T-helper 1 cell treated with Interleukin-12 subunit alpha and Interleukin-12 subunit beta and Interleukin-4 antibody, amounts not matched to agents 30 μg/mL and 1 μg/mL, for 36 hours (primary cell): ENCODE measurements at regions not wholly inside any gene's neighbourhood (a gene's known extent, or its start where the extent isn't known, plus 50 kb on each side); places are given as distances from the start of the nearest gene placed in this dataset.

ENCODE experiments used
- H3K27ac Mint-ChIP-seq: one replicate; pipeline ENCODE4 v1.8.0; 2021; ENCODE audit warnings: mild to moderate bottlenecking, mixed read lengths
- H3K27me3 Mint-ChIP-seq: one replicate; pipeline ENCODE4 v1.8.0; 2021; ENCODE audit warnings: low read depth, mixed read lengths
- H3K36me3 Mint-ChIP-seq: one replicate; pipeline ENCODE4 v1.8.0; 2021; ENCODE audit warnings: low read depth, mixed read lengths
- H3K4me1 Mint-ChIP-seq: one replicate; pipeline ENCODE4 v1.8.0; 2021; ENCODE audit warnings: low read depth, mixed read lengths
- H3K4me3 Mint-ChIP-seq: one replicate; pipeline ENCODE4 v1.8.0; 2021; ENCODE audit warnings: mild to moderate bottlenecking, moderate library complexity, mixed read lengths
- H3K9me3 Mint-ChIP-seq: one replicate; pipeline ENCODE4 v1.8.0; 2021; ENCODE audit warnings: mixed read lengths

DNA sequence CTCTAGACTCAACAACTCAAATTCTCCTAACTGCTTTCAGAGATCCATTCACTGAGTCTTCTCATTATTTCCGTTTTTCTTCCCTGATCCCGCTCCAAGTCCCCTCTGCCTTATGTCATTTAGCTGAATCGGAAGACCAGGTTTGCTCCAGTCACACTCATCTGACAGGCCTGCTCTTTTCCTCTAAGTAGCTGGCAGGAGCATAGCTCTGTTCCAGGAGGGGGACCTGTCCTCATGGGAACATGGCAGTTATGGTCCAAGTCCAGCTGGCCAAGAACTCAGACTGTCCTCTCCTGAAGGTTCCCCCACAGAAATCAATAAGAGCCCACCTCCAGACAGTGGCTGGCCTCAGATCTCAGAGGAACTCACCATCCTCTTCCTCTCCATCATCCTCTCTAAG, 130.9 kb upstream of the SERP2 start:
- H3K27ac Mint-ChIP-seq: no peak overlapping the region
- no peaks in the 10 kb centered on the region for H3K9me3 Mint-ChIP-seq
- peaks cover 13% of the 10 kb centered on the region for H3K4me1 Mint-ChIP-seq
- no peaks in the 10 kb centered on the region for H3K36me3 Mint-ChIP-seq
- H3K27me3 Mint-ChIP-seq: peaks cover 6% of the 10 kb centered on the region
- H3K4me3 Mint-ChIP-seq: no peak overlapping the region

DNA sequence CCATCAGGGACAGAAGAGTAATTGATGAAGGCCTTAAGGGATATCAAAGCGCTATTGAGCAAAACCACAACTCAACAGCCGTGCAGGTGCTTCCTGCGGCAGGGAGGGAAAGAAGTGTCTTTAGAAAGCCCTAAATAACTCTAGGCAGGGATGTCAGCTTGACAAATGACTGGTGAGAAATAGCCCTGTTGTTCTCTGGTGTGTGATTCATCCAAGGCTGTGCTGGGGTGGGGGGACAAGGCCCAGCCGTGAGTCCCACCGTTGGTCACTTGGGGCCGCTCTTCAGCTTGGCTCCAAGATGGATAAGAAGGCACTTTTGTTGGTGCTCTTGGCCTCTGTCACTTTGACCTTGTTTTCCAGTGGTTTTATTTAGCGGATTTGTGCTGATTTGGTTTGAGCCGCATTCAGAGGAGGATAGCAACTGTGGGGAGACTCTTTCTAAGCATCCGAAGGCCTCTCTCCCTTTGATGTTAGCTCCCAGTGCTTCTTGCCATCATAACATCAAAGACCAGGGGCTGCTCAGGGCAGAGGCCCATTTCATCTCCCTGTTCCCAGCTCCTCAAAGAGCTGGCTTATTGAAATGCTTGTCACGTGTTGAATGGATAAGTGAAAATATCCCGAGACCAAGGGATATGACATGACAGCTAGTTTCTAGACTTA, 130.3 kb upstream of the SERP2 start:
- peaks cover 6% of the 10 kb centered on the region for H3K27me3 Mint-ChIP-seq
- no peaks in the 10 kb centered on the region for H3K36me3 Mint-ChIP-seq

DNA sequence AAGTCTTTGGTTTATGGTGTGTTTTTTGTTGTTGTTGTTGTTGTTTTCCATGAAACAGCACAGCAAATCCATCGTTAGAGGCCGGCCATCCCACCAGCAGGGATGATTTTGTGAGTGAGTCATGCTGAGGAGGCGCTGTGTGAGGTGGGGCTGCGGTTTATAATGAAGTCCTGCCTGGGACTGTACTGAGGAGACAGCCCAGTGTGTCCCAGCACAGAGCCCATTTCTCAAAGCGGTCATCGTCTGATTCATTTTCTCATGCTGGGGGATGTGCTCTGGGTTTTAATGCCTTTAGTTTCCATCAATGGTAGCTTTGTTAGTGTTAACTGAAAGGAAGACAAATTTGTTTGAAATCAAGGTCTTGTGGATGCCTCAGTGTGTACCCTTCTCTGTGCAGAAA, 129.3 kb upstream of the SERP2 start:
- Mint-ChIP-seq H3K9me3 (no peaks in the 10 kb centered on the region), H3K27ac (no peak overlapping the region)

More for the DNA sequence above, 130.3 kb upstream of the SERP2 start:
- Mint-ChIP-seq H3K4me3 (no peak overlapping the region), H3K9me3 (no peaks in the 10 kb centered on the region), H3K4me1 (peaks cover 9% of the 10 kb centered on the region), H3K27ac (no peak overlapping the region)

DNA sequence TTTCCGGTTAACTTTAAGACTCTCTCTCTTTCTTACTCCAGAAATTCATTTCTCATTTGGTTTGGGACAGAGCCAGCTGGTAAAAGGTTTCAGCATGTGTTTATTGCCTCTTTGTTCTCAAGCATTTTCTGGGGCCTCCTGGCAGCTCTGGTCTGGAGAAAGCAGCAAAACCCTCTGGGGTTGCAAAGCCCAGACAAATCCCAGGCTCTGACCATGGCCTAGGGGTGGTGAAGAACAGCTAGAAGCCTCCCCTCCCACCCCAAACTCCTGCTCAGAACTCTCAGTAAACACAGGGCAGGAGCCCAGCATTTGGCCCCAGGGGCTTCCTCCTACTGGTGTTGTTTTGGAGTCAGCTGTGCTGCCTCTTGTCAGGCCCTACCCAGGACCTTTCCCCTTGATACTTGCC, 124.2 kb upstream of the SERP2 start:
- Mint-ChIP-seq H3K9me3 (no peaks in the 10 kb centered on the region), H3K27ac (no peak overlapping the region), H3K36me3 (no peaks in the 10 kb centered on the region), H3K4me1 (no peaks in the 10 kb centered on the region), H3K27me3 (no peaks in the 10 kb centered on the region), H3K4me3 (no peak overlapping the region)

More for the DNA sequence above, 129.3 kb upstream of the SERP2 start:
- Mint-ChIP-seq H3K4me3 (no peak overlapping the region), H3K36me3 (no peaks in the 10 kb centered on the region), H3K4me1 (peaks cover 7% of the 10 kb centered on the region), H3K27me3 (peaks cover 2% of the 10 kb centered on the region)

DNA sequence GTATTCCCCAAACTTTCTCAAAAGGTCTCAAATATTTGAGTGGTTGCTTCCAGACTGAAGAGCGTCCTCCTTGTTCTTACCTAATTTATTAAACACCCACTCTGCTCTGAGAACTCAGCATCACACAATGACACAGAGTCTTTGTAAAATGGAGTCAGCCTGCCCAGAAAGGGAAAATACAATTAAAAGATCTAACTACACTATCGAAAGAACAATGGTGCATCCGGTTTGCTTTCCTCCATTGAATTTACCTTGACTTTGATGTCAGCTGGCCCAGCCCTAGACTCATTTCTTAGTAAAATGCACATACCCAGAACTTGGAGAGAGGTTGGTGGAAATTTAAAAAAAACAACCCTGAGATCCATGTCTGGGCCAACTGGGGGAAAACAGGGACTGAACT, 120.7 kb upstream of the SERP2 start:
- Mint-ChIP-seq H3K4me3 (no peak overlapping the region), H3K9me3 (no peaks in the 10 kb centered on the region), H3K4me1 (no peaks in the 10 kb centered on the region), H3K27ac (no peak overlapping the region), H3K27me3 (no peaks in the 10 kb centered on the region), H3K36me3 (peaks cover 1% of the 10 kb centered on the region)

DNA sequence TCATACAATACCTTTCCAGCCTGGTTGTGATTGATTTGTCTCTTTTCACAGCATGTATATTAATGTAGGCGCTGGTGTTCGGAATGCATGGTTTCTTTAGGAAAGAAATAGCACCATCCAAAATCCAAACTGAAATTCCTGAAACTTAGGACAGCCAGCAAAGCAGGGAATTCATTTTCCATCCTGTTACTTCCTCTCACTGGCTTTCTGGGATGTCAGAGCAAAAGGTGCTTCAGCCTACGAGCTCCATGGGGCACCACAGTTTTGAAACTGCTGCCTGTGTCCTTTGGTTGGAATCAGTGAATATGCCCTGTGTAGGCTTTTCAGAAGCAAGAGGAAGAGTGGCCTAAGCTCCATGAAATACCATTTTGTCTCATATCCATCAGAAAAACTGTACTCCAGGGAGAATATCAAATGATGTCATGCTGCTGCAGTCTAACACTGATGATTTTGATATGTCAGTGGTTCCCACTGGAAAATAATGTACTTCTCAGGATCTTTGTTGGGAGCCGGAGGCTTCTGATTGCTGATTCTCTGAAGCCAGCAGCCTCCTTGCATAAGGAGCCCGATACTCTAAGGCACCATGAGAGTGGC, 117.8 kb upstream of the SERP2 start:
- Mint-ChIP-seq H3K4me1 (peaks cover 15% of the 10 kb centered on the region), H3K9me3 (no peaks in the 10 kb centered on the region), H3K4me3 (no peak overlapping the region), H3K27me3 (no peaks in the 10 kb centered on the region), H3K36me3 (peaks cover 1% of the 10 kb centered on the region), H3K27ac (no peak overlapping the region)

DNA sequence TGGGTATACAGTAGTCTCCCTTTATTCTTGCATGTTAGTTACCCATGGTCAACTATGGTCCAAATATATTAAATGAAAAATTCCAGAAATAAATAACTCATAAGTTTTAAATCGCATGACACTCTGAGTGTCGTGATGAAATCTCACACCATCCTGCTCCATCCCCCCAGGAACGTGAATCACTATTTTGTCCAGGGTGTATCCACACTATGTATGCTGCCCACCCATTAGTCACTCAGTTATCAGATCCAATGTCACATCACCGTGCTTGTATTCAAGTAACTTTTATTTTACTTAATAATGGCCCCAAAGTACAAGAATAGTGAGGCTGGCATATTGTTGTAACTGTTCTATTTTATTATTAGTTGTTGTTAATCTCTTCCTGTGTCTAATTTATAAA, 115.8 kb upstream of the SERP2 start:
- H3K4me3 Mint-ChIP-seq: no peak overlapping the region
- peaks cover 3% of the 10 kb centered on the region for H3K27me3 Mint-ChIP-seq
- H3K9me3 Mint-ChIP-seq: no peaks in the 10 kb centered on the region

DNA sequence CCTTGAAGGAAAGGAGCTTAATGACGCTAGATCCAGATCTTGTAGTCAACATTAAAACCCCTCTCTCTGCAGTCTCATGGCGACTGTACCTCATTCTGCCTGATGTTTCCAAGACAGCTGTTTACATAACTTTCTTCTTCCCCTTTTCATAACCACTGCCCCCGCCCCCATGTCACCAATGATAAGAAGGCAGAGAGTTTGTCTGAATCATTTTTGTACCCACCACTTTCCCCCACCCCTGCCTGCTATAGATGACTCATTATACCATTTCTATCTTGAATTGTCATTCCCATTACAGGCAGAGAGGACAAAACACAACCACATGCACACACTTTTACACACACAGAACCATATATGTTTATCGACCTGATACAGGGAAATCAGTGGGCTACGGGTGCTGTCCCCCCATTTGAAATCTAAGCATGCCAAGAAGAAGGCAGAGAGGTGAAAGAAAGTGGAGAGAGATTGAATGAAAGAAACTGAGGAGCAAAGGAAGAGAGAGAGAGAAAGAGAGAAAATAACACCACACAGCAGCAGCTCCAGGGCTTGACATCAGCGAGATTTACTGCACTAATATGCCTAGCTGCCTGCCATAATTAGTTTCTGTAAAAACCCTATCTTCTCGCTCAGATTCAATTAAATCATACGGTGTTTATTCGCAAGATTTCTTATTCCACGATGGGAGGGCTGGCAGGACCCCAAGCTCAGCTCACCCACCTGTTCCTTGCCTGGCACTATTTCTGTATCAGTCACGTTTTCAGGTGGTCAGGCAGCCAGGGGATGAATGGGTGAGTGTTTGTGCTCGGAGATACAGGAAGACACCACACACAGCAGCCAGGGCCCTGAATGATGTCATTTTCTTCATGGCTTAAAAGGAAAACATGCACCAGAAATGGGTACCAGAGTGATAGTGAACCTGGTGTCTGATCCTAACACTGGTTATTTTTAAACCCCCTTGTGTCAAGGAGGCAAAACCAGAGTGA, 114.3 kb upstream of the SERP2 start:
- Mint-ChIP-seq H3K4me3 (peak overlapping the region; percentile 83), H3K27ac (peak overlapping the region; percentile 94), H3K27me3 (peaks cover 3% of the 10 kb centered on the region), H3K36me3 (peaks cover 1% of the 10 kb centered on the region), H3K4me1 (peaks cover 16% of the 10 kb centered on the region), H3K9me3 (no peaks in the 10 kb centered on the region)

More for the DNA sequence above, 115.8 kb upstream of the SERP2 start:
- Mint-ChIP-seq H3K27ac (no peak overlapping the region), H3K4me1 (peaks cover 16% of the 10 kb centered on the region), H3K36me3 (peaks cover 1% of the 10 kb centered on the region)

DNA sequence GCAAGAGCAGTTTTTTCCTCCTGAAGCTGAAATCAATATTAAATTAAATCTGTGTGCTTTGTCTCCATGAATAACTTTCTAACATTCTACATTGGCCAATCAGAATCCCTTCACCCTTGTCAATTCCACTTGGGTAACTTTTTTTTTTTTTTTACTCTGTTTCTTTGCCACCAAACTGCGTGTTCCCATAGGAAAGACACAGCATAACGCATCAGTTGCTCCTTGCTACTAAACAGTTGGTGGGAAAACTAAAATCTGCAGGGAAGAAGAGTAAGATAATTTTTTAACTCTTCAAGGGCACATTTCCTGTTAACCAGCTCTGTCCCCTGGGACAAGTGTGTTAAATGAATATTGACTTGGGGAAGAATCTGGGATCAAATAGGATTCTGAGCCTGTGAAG, 113.3 kb upstream of the SERP2 start:
- Mint-ChIP-seq H3K4me3 (no peak overlapping the region), H3K27me3 (peaks cover 3% of the 10 kb centered on the region), H3K36me3 (peaks cover 1% of the 10 kb centered on the region), H3K9me3 (no peaks in the 10 kb centered on the region), H3K27ac (no peak overlapping the region), H3K4me1 (peaks cover 16% of the 10 kb centered on the region)

DNA sequence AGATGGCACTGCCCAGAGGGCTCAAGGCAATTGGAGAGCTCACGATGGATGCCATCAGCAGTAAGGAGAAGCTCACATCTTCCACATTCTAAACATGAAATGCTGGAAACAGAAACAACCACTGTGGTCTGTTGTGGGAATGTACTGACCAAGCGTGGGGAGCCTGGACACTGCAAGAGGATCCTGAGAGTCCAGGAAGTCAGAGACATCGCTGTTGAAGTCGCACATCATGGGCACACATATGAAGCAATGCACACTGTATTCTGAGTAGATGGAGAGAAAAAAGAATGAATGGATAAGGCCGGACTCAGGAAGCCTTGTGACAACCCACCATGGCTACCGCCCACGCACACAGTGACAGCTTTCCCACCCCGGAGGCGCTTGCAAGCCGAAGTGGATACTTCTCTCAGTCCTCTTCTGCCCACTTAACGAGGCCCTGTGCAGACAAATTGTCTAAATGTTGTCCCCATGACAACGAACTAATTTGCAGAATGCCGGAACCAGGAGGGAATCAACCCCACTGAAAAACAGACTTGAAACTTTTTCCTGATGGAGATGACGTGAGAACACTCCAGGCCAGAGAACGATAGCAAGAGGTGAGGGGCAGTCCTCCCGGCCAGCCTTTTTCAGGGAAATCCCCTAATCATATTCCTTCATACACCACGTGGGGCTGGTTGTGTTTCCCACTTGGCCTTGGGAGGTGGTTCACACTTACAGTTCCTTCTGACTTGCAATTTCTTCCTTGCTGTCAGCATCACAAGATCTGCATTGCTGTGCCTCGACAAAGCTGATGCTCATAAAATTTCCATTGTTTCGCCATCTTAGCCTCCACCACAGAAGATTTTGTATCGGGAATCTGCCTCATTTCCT, 109.6 kb upstream of the SERP2 start:
- H3K27me3 Mint-ChIP-seq: peaks cover 13% of the 10 kb centered on the region
- no peaks in the 10 kb centered on the region for H3K36me3 Mint-ChIP-seq
- H3K9me3 Mint-ChIP-seq: peaks cover 7% of the 10 kb centered on the region
- H3K4me1 Mint-ChIP-seq: peaks cover 13% of the 10 kb centered on the region
- no peak overlapping the region for H3K4me3 Mint-ChIP-seq
- no peak overlapping the region for H3K27ac Mint-ChIP-seq

DNA sequence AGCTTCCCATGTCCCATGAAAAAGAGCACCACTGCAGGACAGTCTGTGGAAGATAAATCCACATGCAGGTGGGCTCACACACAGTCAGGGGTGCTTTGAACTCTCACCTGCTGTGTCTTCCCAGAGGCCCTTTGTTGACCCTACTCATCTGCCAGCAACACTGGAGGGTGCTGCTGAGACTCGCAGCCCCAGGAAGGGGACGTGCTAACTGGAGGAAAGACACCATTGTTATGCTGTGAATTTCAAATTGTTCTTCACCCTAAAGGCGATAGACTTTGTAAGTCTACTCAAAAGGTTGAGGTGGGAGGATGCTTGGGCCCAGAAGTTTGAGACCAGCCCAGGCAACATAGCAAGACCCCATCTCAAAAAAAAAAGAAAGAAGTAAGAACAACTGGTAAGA, 107.3 kb upstream of the SERP2 start:
- Mint-ChIP-seq H3K36me3 (no peaks in the 10 kb centered on the region), H3K4me1 (peaks cover 5% of the 10 kb centered on the region), H3K9me3 (peaks cover 7% of the 10 kb centered on the region), H3K27ac (no peak overlapping the region), H3K4me3 (no peak overlapping the region), H3K27me3 (peaks cover 12% of the 10 kb centered on the region)

DNA sequence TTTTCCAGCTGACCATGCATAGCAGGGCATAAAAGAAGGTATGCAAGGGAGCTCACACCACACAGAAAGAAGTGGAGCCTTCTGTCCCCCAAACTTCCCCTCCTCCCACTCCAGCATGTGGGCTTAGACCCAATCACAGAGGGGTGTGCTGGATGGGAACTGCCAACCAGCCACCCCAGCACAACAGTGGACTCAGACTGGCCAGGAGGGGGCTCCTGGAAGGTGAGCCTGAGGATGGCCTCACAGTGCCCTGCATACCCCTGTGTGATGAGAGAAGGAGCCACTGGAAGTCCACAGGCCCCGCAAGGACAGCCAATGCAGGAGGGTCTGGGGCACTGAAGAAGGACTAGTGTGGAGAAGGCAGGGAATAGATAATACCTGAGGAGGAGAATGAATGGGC, 106.9 kb upstream of the SERP2 start:
- H3K4me1 Mint-ChIP-seq: peaks cover 5% of the 10 kb centered on the region
- no peak overlapping the region for H3K4me3 Mint-ChIP-seq
- H3K36me3 Mint-ChIP-seq: no peaks in the 10 kb centered on the region
- peaks cover 7% of the 10 kb centered on the region for H3K9me3 Mint-ChIP-seq
- H3K27ac Mint-ChIP-seq: no peak overlapping the region
- H3K27me3 Mint-ChIP-seq: peaks cover 10% of the 10 kb centered on the region

DNA sequence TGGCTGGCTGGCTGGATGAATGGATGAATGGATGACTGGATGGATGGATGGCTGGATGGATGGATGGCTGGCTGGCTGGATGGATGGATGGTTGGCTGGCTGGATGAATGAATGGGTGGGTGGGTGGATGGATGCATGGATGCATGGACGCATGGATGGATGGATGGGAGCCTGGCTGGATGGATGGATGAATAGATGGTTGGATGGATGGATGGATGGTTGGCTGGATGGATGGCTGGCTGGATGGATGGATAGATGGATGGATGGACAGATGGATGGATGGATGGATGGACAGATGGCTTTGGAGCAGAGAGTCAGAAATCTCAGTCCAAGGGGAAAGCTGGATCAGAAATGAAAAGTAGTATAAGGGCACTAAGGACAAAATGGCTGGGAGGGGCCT, 106.4 kb upstream of the SERP2 start:
- Mint-ChIP-seq H3K4me1 (peaks cover 5% of the 10 kb centered on the region), H3K27ac (no peak overlapping the region), H3K4me3 (no peak overlapping the region), H3K27me3 (peaks cover 10% of the 10 kb centered on the region), H3K9me3 (peaks cover 7% of the 10 kb centered on the region), H3K36me3 (no peaks in the 10 kb centered on the region)

DNA sequence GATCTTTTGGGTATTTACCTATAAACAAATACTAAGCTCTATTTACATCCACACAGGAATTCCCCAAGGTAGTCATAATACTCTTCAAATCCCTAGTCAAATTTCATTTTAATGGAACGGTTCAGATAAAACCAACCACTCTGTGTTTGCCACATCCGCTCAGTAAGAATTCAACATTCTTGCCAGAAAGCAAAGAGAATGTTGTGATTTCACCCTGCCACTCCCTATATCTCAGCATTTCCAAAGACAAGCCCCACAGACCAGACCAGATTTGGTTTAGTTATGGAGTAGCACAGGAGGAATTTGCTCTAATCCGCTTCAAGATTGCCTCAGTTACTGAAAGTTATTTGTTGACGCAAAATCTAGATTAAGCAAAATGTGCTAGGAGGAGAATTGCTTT, 105.6 kb upstream of the SERP2 start:
- peaks cover 8% of the 10 kb centered on the region for H3K4me1 Mint-ChIP-seq
- H3K27ac Mint-ChIP-seq: no peak overlapping the region
- H3K36me3 Mint-ChIP-seq: no peaks in the 10 kb centered on the region
- peaks cover 7% of the 10 kb centered on the region for H3K9me3 Mint-ChIP-seq
- no peak overlapping the region for H3K4me3 Mint-ChIP-seq
- peaks cover 10% of the 10 kb centered on the region for H3K27me3 Mint-ChIP-seq
